Astrocyte of the spinal cord (primary cell): ENCODE measurements at regions not wholly inside any gene's neighbourhood (a gene's known extent, or its start where the extent isn't known, plus 50 kb on each side); places are given as distances from the start of the nearest gene placed in this dataset.
"Not testable (repeated sequence)": the region's sequence is repeated elsewhere in the genome, so short reads cannot be mapped to it uniquely, and the experiment has no call there.

Experiments used
- DNase-seq: peaks from one replicate; pipeline ENCODE4 v3.0.0; 2011; ENCODE audit warnings: low read depth, low spot score
- H3K4me3 ChIP-seq: 2 replicates; pipeline ENCODE4 v1.5.1; 2011; ENCODE audit warnings: low read depth, mild to moderate bottlenecking, low read length, moderate library complexity
- CTCF ChIP-seq: IDR thresholded peaks from 2 replicates; pipeline ENCODE4 v1.5.1; 2012; ENCODE audit warnings: low read depth, mild to moderate bottlenecking, low read length, inconsistent platforms
- in situ Hi-C: cut with HindIII; loops from 2 replicates; pipeline ENCODE4 v1.10.0; 2017; ENCODE audit warnings: low sequenced_read_pairs

- H3K4me3 ChIP-seq, result no peak overlapping the region
- no peak for DNase-seq
- no peak for TF ChIP-seq CTCF
- in situ Hi-C loops, result no loop called here
Observed at GRCh38 chr3:153277029-153277428, 115.0 kb downstream of the RAP2B start.

GRCh38 chr3:153281236-153281997 is 119.4 kb downstream of the RAP2B start:
- in situ Hi-C loops, DNase-seq, H3K4me3 ChIP-seq: not testable (repeated sequence)

- no peak for TF ChIP-seq CTCF
- in situ Hi-C loops, result no loop called here
Observed at GRCh38 chr3:153282355-153282754, 120.3 kb downstream of the RAP2B start.

GRCh38 chr3:153284282-153284938 is 122.4 kb downstream of the RAP2B start:
- no peak for TF ChIP-seq CTCF
- no peak overlapping the region for H3K4me3 ChIP-seq
- in situ Hi-C loops, result no loop called here
- DNase-seq, result peak; percentile 85

More at GRCh38 chr3:153282355-153282754, 120.3 kb downstream of the RAP2B start:
- H3K4me3 ChIP-seq, result no peak overlapping the region
- peak; percentile 48 for DNase-seq

- TF ChIP-seq CTCF, result peak; percentile 14
- in situ Hi-C loops, result no loop called here
- peak; percentile 44 for DNase-seq
- H3K4me3 ChIP-seq, result no peak overlapping the region
Observed at GRCh38 chr3:153285194-153285641, 123.2 kb downstream of the RAP2B start.

GRCh38 chr3:153285982-153286381 is 124.0 kb downstream of the RAP2B start:
- no peak for TF ChIP-seq CTCF
- H3K4me3 ChIP-seq, result no peak overlapping the region
- DNase-seq, result no peak
- in situ Hi-C loops, result no loop called here

GRCh38 chr3:153287017-153287416 is 125.0 kb downstream of the RAP2B start:
- TF ChIP-seq CTCF, result no peak
- in situ Hi-C loops, result no loop called here
- no peak overlapping the region for H3K4me3 ChIP-seq
- no peak for DNase-seq
